GM12878 (cell line): ENCODE measurements at regions not wholly inside any gene's neighbourhood (a gene's known extent, or its start where the extent isn't known, plus 50 kb on each side); places are given as distances from the start of the nearest gene placed in this dataset.

Experiments used
- ATAC-seq: fragments of 200-7000 bp; cut with Tn5 transposase; 3 replicates; pipeline ENCODE4 v1.9.1; 2020; ENCODE audit warnings: mild to moderate bottlenecking, moderate library complexity
- BruUV-seq: library from RNA; stranded (reverse); fragments of 400-500 nt; replicated peaks from 2 replicates; lab custom pipeline; 2021; lab: Mats Ljungman, UMichigan
- CTCF ChIA-PET: fragments of 300-600 bp; sonication (Branson Sonifier 250); formaldehyde crosslinking; extraction: SDS; loops from one replicate; lab custom pipeline; 2021; ENCODE audit warnings: inconsistent platforms; lab: Yijun Ruan, JAX
- POLR2A ChIA-PET: fragments of 350-600 bp; formaldehyde crosslinking; extraction: SDS; loops from one replicate; lab custom pipeline; 2021; ENCODE audit warnings: inconsistent platforms; lab: Charles Lee
- RAD21 ChIA-PET: fragments of 300-600 bp; sonication (Branson Sonifier 250); formaldehyde crosslinking; loops from one replicate; lab custom pipeline; 2023; ENCODE audit warnings: antibody characterized with exemption; ENCODE audit not compliant: unreplicated experiment; lab: Charles Lee
- SMC1A ChIA-PET: fragments of 300-600 bp; sonication (Branson Sonifier 250); formaldehyde crosslinking; loops from one replicate; lab custom pipeline; 2023; ENCODE audit not compliant: unreplicated experiment, uncharacterized antibody; lab: Charles Lee
- DNase-seq: peaks from one replicate; pipeline ENCODE4 v3.0.0-alpha.2; 2011; ENCODE audit warnings: low read depth, low spot score
- FAIRE-seq: peaks from 3 replicates; lab custom pipeline; 2011; peaks lifted over from hg19 to GRCh38; lab: Jason Lieb, UNC
- H2AFZ ChIP-seq: 2 replicates; pipeline ENCODE4 v1.6.0; 2011; ENCODE audit warnings: low read depth, low read length, control low read depth; ENCODE audit not compliant: control insufficient read depth
- H3K27ac ChIP-seq: 2 replicates; pipeline ENCODE4 v1.5.1; 2011; ENCODE audit warnings: control low read depth; ENCODE audit not compliant: control insufficient read depth, insufficient read depth
- H3K27me3 ChIP-seq, 2 experiments: replicated peaks in 1 of 2; 2 replicates each; pipeline versions ENCODE4 v1.6.0 to v1.6.1; 2011; ENCODE audit warnings: low read length in 1 of 2; ENCODE audit not compliant: control insufficient read depth in 2 of 2, insufficient read depth in 2 of 2
- H3K36me3 ChIP-seq, 2 experiments: 2 replicates each; pipeline ENCODE4 v1.5.1; 2011; ENCODE audit warnings: low read length in 1 of 2; ENCODE audit not compliant: control insufficient read depth in 2 of 2, insufficient read depth in 2 of 2
- H3K4me1 ChIP-seq: 2 replicates; pipeline ENCODE4 v1.6.1; 2011; ENCODE audit warnings: mild to moderate bottlenecking, low read length, moderate library complexity, mixed read lengths; ENCODE audit not compliant: control insufficient read depth, insufficient read depth
- H3K4me2 ChIP-seq: 2 replicates; pipeline ENCODE4 v1.6.0; 2011; ENCODE audit warnings: control low read depth; ENCODE audit not compliant: control insufficient read depth, insufficient read depth
- H3K4me3 ChIP-seq: fragments of 200-600 bp; sonication (generic); 2 replicates; pipeline ENCODE4 v1.5.1; 2016
- H3K79me2 ChIP-seq: 2 replicates; pipeline ENCODE4 v1.6.0; 2011; ENCODE audit warnings: low read length; ENCODE audit not compliant: control insufficient read depth, insufficient read depth
- H3K9ac ChIP-seq: 2 replicates; pipeline ENCODE4 v1.8.0; 2011; ENCODE audit warnings: low read length, control low read depth, mixed read lengths; ENCODE audit not compliant: control insufficient read depth, insufficient read depth
- H3K9me3 ChIP-seq: replicated peaks from 3 replicates; pipeline ENCODE4 v1.5.1; 2011; ENCODE audit warnings: mild to moderate bottlenecking, low read length; ENCODE audit not compliant: control insufficient read depth, insufficient read depth
- H4K20me1 ChIP-seq: 2 replicates; pipeline ENCODE4 v1.6.0; 2011; ENCODE audit not compliant: control insufficient read depth, insufficient read depth
- CTCF ChIP-seq, 3 experiments: IDR thresholded peaks in 2 of 3; conservative IDR thresholded peaks in 1 of 3; 2 replicates each; pipeline ENCODE4 v1.5.1; 2011; ENCODE audit warnings: low read depth in 3 of 3, low read length in 3 of 3, mild to moderate bottlenecking in 3 of 3, control low read depth in 2 of 3, moderate library complexity in 2 of 3, inconsistent platforms in 1 of 3, mixed read lengths in 1 of 3; ENCODE audit not compliant: control insufficient read depth in 2 of 3, insufficient read depth in 1 of 3; ENCODE audit errors: extremely low read depth in 1 of 3
- EZH2 ChIP-seq: IDR thresholded peaks from 2 replicates; pipeline ENCODE4 v1.6.1; 2012; ENCODE audit warnings: low read depth, mild to moderate bottlenecking, control low read depth, inconsistent platforms, low read length, borderline replicate concordance; ENCODE audit not compliant: control insufficient read depth
- HDAC2 ChIP-seq: fragments of 200-600 bp; sonication (generic); IDR thresholded peaks from 2 replicates; pipeline ENCODE4 v1.6.1; 2017
- IRF5 ChIP-seq: fragments of 450-650 bp; IDR thresholded peaks from 2 replicates; pipeline ENCODE4 v1.6.1; 2017; ENCODE audit warnings: borderline replicate concordance
- SPI1 ChIP-seq: IDR thresholded peaks from 2 replicates; pipeline ENCODE4 v1.6.1; 2011; ENCODE audit warnings: low read depth, mild to moderate bottlenecking, low read length, moderate library complexity, borderline replicate concordance; ENCODE audit not compliant: insufficient read depth
- STAT3 ChIP-seq: IDR thresholded peaks from 2 replicates; pipeline ENCODE4 v1.6.1; 2011; ENCODE audit warnings: low read depth, low read length, improper control_type of control experiment
- YBX1 ChIP-seq: fragments of 450-650 bp; IDR thresholded peaks from 2 replicates; pipeline ENCODE4 v1.6.1; 2016; ENCODE audit warnings: antibody characterized with exemption
- ZNF217 ChIP-seq: fragments of 450-650 bp; IDR thresholded peaks from 2 replicates; pipeline ENCODE4 v1.6.1; 2017; ENCODE audit warnings: antibody characterized with exemption, mild to moderate bottlenecking
- WGBS: methylation state at CpG from one replicate; pipeline ENCODE4 v1.1.6; 2016; ENCODE audit warnings: low lambda C conversion rate; ENCODE audit not compliant: insufficient replicate concordance, insufficient coverage; ENCODE audit errors: missing lambda C conversion rate; 5-methylcytosine and 5-hydroxymethylcytosine counted together
- in situ Hi-C: fragments of 300-500 bp; cut with MboI; formaldehyde crosslinking; loops from 9 replicates; pipeline ENCODE4 v1.14.3; 2018; ENCODE audit warnings: mixed read lengths
- intact Hi-C: fragments of 100-400 bp; cut with micrococcal nuclease; formaldehyde crosslinking; loops from one replicate; pipeline ENCODE4 v1.14.2; 2022; ENCODE audit not compliant: unreplicated experiment

- TF ChIP-seq ZNF217: no peak
- no peak for TF ChIP-seq IRF5
- TF ChIP-seq CTCF (IDR thresholded peaks at IDR 0.05 in 2 of 3, conservative IDR thresholded peaks at IDR 0.05 in 1 of 3; ENCODE audit: control insufficient read depth in 2 of 3, extremely low read depth in 1 of 3, insufficient read depth in 1 of 3, low read depth in 3 of 3, low read length in 3 of 3): no peak
- TF ChIP-seq EZH2: no peak
- no peak for TF ChIP-seq YBX1
- no peak for TF ChIP-seq HDAC2
- TF ChIP-seq STAT3: no peak
- TF ChIP-seq SPI1: no peak
- Histone ChIP-seq H3K9ac (no peak overlapping the region), H3K79me2 (no peaks in the 10 kb centered on the region), H2AFZ (no peak overlapping the region), H3K4me1 (no peaks in the 10 kb centered on the region), H3K4me3 (no peak overlapping the region), H3K27ac (no peak overlapping the region), H4K20me1 (no peaks in the 10 kb centered on the region), H3K4me2 (no peak overlapping the region), H3K27me3 (no peaks in the 10 kb centered on the region; a peak in 1 of 4 replicates), H3K9me3 (no peaks in the 10 kb centered on the region), H3K36me3 (no peaks in the 10 kb centered on the region)
- ChIA-PET SMC1A (no interaction called here), POLR2A (no interaction called here), RAD21 (no interaction called here), CTCF (no interaction called here)
- in situ Hi-C loops: no loop called here
- intact Hi-C loops: no loop called here
- no TSS peak for BruUV-seq
- FAIRE-seq: no peak
- 27% methylated on average over 2 of the region's 2 CpGs for WGBS
- no peak for DNase-seq
- no peak for ATAC-seq
Observed at GRCh38 chr6:2581611-2582010, 169.1 kb downstream of the MYLK4 start.
